ENCODE measurements at regions not wholly inside any gene's neighbourhood (a gene's known extent, or its start where the extent isn't known, plus 50 kb on each side); places are given as distances from the start of the nearest gene placed in this dataset.

GRCh38 chr3:83140983-83141382, 1379.5 kb upstream of the GBE1 start:
- TF ChIP-seq CTCF (IDR thresholded peaks at IDR 0.05; ENCODE audit: low read depth, low read length, poor library complexity, severe bottlenecking): no peak
- TF ChIP-seq EZH2phosphoT487 (IDR thresholded peaks at IDR 0.05; ENCODE audit: borderline replicate concordance, low read length): no peak
